Fibroblast of lung (primary cell): ENCODE measurements at regions not wholly inside any gene's neighbourhood (a gene's known extent, or its start where the extent isn't known, plus 50 kb on each side); places are given as distances from the start of the nearest gene placed in this dataset.

Source experiments
- DNase-seq, 2 donors: peaks; one replicate each; pipeline versions ENCODE4 v3.0.0 to v3.0.0-alpha.2; 2010; ENCODE audit warnings: low read depth in 2 of 2
- H2AFZ ChIP-seq: 2 replicates; pipeline ENCODE4 v1.5.1; 2012; ENCODE audit warnings: low read length, control low read depth, inconsistent platforms
- H3K27ac ChIP-seq: 2 replicates; pipeline ENCODE4 v1.5.1; 2011; ENCODE audit warnings: low read length, control low read depth; ENCODE audit not compliant: insufficient read depth
- H3K27me3 ChIP-seq: 2 replicates; pipeline ENCODE4 v1.5.1; 2011; ENCODE audit warnings: mild to moderate bottlenecking, low read length; ENCODE audit not compliant: control insufficient read depth, insufficient read depth
- H3K36me3 ChIP-seq: 2 replicates; pipeline ENCODE4 v1.5.1; 2011; ENCODE audit warnings: low read length; ENCODE audit not compliant: control insufficient read depth, insufficient read depth
- H3K4me1 ChIP-seq: 2 replicates; pipeline ENCODE4 v1.5.1; 2011; ENCODE audit warnings: low read length; ENCODE audit not compliant: control insufficient read depth, insufficient read depth; ENCODE audit errors: extremely low read depth
- H3K4me2 ChIP-seq: 2 replicates; pipeline ENCODE4 v1.5.1; 2011; ENCODE audit warnings: low read length, control low read depth; ENCODE audit not compliant: insufficient read depth; ENCODE audit errors: extremely low read depth
- H3K4me3 ChIP-seq, 4 experiments: fragments of 200-600 bp in 1 of 4; sonication (generic) in 1 of 4; replicated peaks in 1 of 4; 2 replicates each; pipeline ENCODE4 v1.5.1; 2011 to 2016; ENCODE audit warnings: low read length in 4 of 4, low read depth in 3 of 4, mild to moderate bottlenecking in 3 of 4, control low read depth in 2 of 4, inconsistent platforms in 1 of 4, mixed read lengths in 1 of 4; ENCODE audit not compliant: insufficient read depth in 1 of 4; ENCODE audit errors: control extremely low read depth in 1 of 4
- H3K79me2 ChIP-seq: 2 replicates; pipeline ENCODE4 v1.5.1; 2012; ENCODE audit warnings: mild to moderate bottlenecking, low read length, inconsistent platforms; ENCODE audit not compliant: control insufficient read depth, insufficient read depth
- H3K9ac ChIP-seq: 2 replicates; pipeline ENCODE4 v1.5.1; 2011; ENCODE audit warnings: mild to moderate bottlenecking, low read length, control low read depth; ENCODE audit not compliant: insufficient read depth
- H3K9me3 ChIP-seq: 2 replicates; pipeline ENCODE4 v1.5.1; 2012; ENCODE audit warnings: low read depth, low read length; ENCODE audit not compliant: control insufficient read depth, insufficient read depth
- H4K20me1 ChIP-seq: 2 replicates; pipeline ENCODE4 v1.5.1; 2011; ENCODE audit warnings: low read length; ENCODE audit not compliant: control insufficient read depth, insufficient read depth; ENCODE audit errors: extremely low read depth
- EZH2 ChIP-seq: IDR thresholded peaks from 2 replicates; pipeline ENCODE4 v1.5.1; 2012; ENCODE audit warnings: low read length, control low read depth, mild to moderate bottlenecking; ENCODE audit errors: missing control alignments
- TF ChIP-seq, protein P1 (sequence below), 2 donors: IDR thresholded peaks in 1 of 2; conservative IDR thresholded peaks in 1 of 2; 1 replicate in 1 of 2; 2 replicates in 1 of 2; pipeline ENCODE4 v1.5.1; 2011 to 2012; ENCODE audit warnings: low read length in 2 of 2, control low read depth in 1 of 2, inconsistent platforms in 1 of 2, low read depth in 1 of 2, mild to moderate bottlenecking in 1 of 2

DNA sequence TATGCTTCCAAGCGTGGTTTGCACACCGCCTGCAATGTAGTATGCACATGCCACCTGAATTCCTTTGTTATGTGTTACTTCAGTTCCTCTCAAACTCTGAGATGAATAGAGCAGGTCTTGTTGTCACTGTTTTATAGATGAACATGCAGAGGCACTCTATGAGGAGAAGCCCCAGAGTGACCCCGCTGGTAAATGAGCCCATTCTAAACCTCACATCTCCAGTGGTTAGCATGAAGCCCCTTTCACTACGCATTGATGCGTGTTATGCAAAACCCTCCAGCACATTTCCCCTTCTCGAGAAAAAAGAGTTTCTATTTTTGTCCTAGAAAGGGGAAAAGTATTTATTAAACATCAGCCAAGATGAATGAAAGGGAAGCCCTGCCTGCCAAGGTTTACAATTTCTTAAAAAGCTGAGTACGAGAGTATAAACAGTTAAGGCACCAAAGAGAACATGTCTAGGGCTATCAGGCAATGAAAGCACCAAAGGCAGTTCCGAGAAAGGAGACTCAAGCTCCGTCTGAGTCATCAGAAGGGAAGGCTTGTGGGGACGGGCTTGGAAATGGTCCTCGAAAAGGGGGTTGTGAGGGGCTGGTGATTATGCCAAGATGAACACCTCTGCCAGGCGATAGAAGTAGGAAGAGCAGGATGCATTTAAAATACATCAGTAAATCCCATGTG, 58.7 kb upstream of the PFKP start:
- H3K36me3 ChIP-seq = no peaks in the 10 kb centered on the region
- no peak overlapping the region for H3K4me2 ChIP-seq
- H2AFZ ChIP-seq = no peak overlapping the region
- peak; percentile 37 to 48 for DNase-seq
- no peaks in the 10 kb centered on the region for H3K27me3 ChIP-seq
- no peaks in the 10 kb centered on the region for H3K79me2 ChIP-seq
- H3K27ac ChIP-seq = no peak overlapping the region
- H3K9me3 ChIP-seq = no peaks in the 10 kb centered on the region
- no peaks in the 10 kb centered on the region for H4K20me1 ChIP-seq
- H3K4me3 ChIP-seq = no peak overlapping the region
- TF ChIP-seq, protein P1, sequence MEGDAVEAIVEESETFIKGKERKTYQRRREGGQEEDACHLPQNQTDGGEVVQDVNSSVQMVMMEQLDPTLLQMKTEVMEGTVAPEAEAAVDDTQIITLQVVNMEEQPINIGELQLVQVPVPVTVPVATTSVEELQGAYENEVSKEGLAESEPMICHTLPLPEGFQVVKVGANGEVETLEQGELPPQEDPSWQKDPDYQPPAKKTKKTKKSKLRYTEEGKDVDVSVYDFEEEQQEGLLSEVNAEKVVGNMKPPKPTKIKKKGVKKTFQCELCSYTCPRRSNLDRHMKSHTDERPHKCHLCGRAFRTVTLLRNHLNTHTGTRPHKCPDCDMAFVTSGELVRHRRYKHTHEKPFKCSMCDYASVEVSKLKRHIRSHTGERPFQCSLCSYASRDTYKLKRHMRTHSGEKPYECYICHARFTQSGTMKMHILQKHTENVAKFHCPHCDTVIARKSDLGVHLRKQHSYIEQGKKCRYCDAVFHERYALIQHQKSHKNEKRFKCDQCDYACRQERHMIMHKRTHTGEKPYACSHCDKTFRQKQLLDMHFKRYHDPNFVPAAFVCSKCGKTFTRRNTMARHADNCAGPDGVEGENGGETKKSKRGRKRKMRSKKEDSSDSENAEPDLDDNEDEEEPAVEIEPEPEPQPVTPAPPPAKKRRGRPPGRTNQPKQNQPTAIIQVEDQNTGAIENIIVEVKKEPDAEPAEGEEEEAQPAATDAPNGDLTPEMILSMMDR (conservative IDR thresholded peaks at IDR 0.05 in 1 of 2, IDR thresholded peaks at IDR 0.05 in 1 of 2; ENCODE audit: low read depth in 1 of 2, low read length in 2 of 2) = no peak
- no peak for TF ChIP-seq EZH2
- no peaks in the 10 kb centered on the region for H3K4me1 ChIP-seq
- H3K9ac ChIP-seq = no peak overlapping the region

DNA sequence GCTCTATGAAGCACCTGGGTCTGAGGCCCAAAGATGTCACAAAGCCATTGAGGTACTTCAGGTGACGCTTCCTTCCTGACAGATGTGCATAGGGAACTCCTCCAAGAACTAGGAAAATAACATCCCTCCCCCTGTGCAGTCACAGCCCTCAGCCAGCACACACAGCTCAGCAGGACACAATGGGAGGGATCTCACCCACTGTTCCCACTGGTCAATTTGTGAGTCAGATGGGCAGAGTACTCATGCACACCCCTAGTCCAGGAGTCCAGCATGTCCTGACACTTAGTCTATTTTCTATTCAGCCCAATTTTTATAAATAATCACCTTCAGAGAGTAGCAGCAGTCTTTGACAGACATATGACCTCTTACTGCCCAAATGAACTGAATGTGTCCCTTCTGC, 60.7 kb upstream of the PFKP start:
- Histone ChIP-seq H3K9me3 (no peaks in the 10 kb centered on the region), H3K79me2 (no peaks in the 10 kb centered on the region), H3K27ac (no peak overlapping the region), H3K4me3 (no peak overlapping the region), H3K36me3 (no peaks in the 10 kb centered on the region), H4K20me1 (no peaks in the 10 kb centered on the region), H2AFZ (no peak overlapping the region), H3K4me1 (no peaks in the 10 kb centered on the region), H3K27me3 (no peaks in the 10 kb centered on the region), H3K4me2 (no peak overlapping the region), H3K9ac (no peak overlapping the region)
- no peak for TF ChIP-seq EZH2
- TF ChIP-seq, protein P1 (conservative IDR thresholded peaks at IDR 0.05 in 1 of 2, IDR thresholded peaks at IDR 0.05 in 1 of 2; ENCODE audit: low read depth in 1 of 2, low read length in 2 of 2) = no peak
- DNase-seq = no peak

DNA sequence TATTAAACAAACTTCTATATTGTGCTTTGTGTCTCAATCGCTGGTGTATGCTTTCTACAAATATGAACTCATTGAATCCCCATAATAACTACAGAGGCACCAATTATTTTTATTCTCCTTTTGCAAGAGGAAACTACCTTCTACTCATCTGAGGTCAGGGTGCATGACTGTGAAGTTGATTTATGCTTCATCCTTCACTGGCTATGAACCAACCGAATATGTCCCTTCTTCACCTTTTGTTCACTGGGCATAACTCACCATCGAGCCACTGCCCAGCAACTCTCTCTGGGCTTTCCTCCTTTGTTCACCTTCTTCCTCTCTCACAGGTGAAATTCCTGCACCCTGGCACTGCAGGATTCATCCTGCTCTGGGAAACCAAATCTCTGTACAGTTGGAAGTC, 61.3 kb upstream of the PFKP start:
- Histone ChIP-seq H3K79me2 (no peaks in the 10 kb centered on the region), H4K20me1 (no peaks in the 10 kb centered on the region), H3K9ac (no peak overlapping the region), H3K9me3 (no peaks in the 10 kb centered on the region), H3K4me1 (no peaks in the 10 kb centered on the region), H3K4me3 (no peak overlapping the region), H3K4me2 (no peak overlapping the region), H3K36me3 (no peaks in the 10 kb centered on the region), H3K27ac (no peak overlapping the region), H3K27me3 (no peaks in the 10 kb centered on the region), H2AFZ (no peak overlapping the region)
- TF ChIP-seq EZH2 = no peak
- TF ChIP-seq, protein P1 (conservative IDR thresholded peaks at IDR 0.05 in 1 of 2, IDR thresholded peaks at IDR 0.05 in 1 of 2; ENCODE audit: low read depth in 1 of 2, low read length in 2 of 2) = no peak
- no peak for DNase-seq
